GM23338 (cell line): ENCODE measurements at regions not wholly inside any gene's neighbourhood (a gene's known extent, or its start where the extent isn't known, plus 50 kb on each side); places are given as distances from the start of the nearest gene placed in this dataset.

Source experiments
- ATAC-seq: fragments of 200-7000 bp; cut with Tn5 transposase; 3 replicates; pipeline ENCODE4 v1.9.1; 2020
- DNase-seq: peaks from one replicate; pipeline ENCODE4 v3.0.0-alpha.2; 2015; ENCODE audit warnings: low spot score
- H2AFZ ChIP-seq: fragments of 200-600 bp; sonication (generic); 2 replicates; pipeline ENCODE4 v1.8.0; 2016; ENCODE audit warnings: antibody characterized with exemption, mild to moderate bottlenecking, moderate library complexity
- H3F3A ChIP-seq: fragments of 200-600 bp; sonication (generic); replicated peaks from 2 replicates; pipeline ENCODE4 v1.8.0; 2017; ENCODE audit warnings: antibody characterized with exemption, mixed run types, low read depth
- H3K27ac ChIP-seq: fragments of 200-600 bp; sonication (generic); 2 replicates; pipeline ENCODE4 v1.6.1; 2016; ENCODE audit warnings: low read depth
- H3K27me3 ChIP-seq: fragments of 200-600 bp; sonication (generic); 2 replicates; pipeline ENCODE4 v1.8.0; 2016; ENCODE audit warnings: mild to moderate bottlenecking, mixed run types, moderate library complexity; ENCODE audit not compliant: insufficient read depth
- H3K36me3 ChIP-seq: fragments of 200-600 bp; sonication (generic); 2 replicates; pipeline ENCODE4 v1.8.0; 2016; ENCODE audit warnings: mild to moderate bottlenecking; ENCODE audit not compliant: insufficient read depth
- H3K4me1 ChIP-seq: fragments of 200-600 bp; sonication (generic); 2 replicates; pipeline ENCODE4 v1.8.0; 2016; ENCODE audit warnings: mild to moderate bottlenecking, moderate library complexity; ENCODE audit not compliant: insufficient read depth
- H3K4me2 ChIP-seq: fragments of 200-600 bp; sonication (generic); 2 replicates; pipeline ENCODE4 v1.7.1; 2017; ENCODE audit warnings: mixed run types
- H3K4me3 ChIP-seq: fragments of 200-600 bp; sonication (generic); 2 replicates; pipeline ENCODE4 v1.6.1; 2016; ENCODE audit warnings: mixed run types
- H3K79me2 ChIP-seq: fragments of 200-600 bp; sonication (generic); replicated peaks from 2 replicates; pipeline ENCODE4 v1.8.0; 2017; ENCODE audit warnings: mild to moderate bottlenecking; ENCODE audit not compliant: insufficient read depth
- H3K9me2 ChIP-seq: fragments of 200-600 bp; sonication (generic); 2 replicates; pipeline ENCODE4 v1.8.0; 2017; ENCODE audit not compliant: insufficient read depth
- H4K20me1 ChIP-seq: fragments of 200-600 bp; sonication (generic); replicated peaks from 2 replicates; pipeline ENCODE4 v1.8.0; 2017; ENCODE audit warnings: mild to moderate bottlenecking; ENCODE audit not compliant: insufficient read depth
- H3K27ac Mint-ChIP-seq: 2 replicates; pipeline ENCODE4 v1.8.0; 2020; ENCODE audit warnings: inconsistent platforms, mild to moderate bottlenecking, moderate library complexity, mixed read lengths
- H3K27me3 Mint-ChIP-seq: 3 replicates; pipeline ENCODE4 v1.8.0; 2022; ENCODE audit warnings: low read depth, mild to moderate bottlenecking, moderate library complexity, mixed read lengths, inconsistent platforms; ENCODE audit not compliant: insufficient read depth, poor library complexity
- H3K36me3 Mint-ChIP-seq: 3 replicates; pipeline ENCODE4 v1.8.0; 2021; ENCODE audit warnings: low read depth, mild to moderate bottlenecking, inconsistent platforms, moderate library complexity, mixed read lengths
- H3K4me1 Mint-ChIP-seq: 3 replicates; pipeline ENCODE4 v1.8.0; 2020; ENCODE audit warnings: mild to moderate bottlenecking, inconsistent platforms, mixed read lengths
- H3K4me3 Mint-ChIP-seq: 3 replicates; pipeline ENCODE4 v1.8.0; 2021; ENCODE audit warnings: moderate library complexity, mild to moderate bottlenecking, inconsistent platforms, mixed read lengths
- H3K9me3 Mint-ChIP-seq: 3 replicates; pipeline ENCODE4 v1.8.0; 2020; ENCODE audit warnings: moderate library complexity, mild to moderate bottlenecking, inconsistent platforms, mixed read lengths
- CREB1 ChIP-seq: fragments of 250-450 bp; sonication (Bioruptor Pico); IDR thresholded peaks from 2 replicates; pipeline ENCODE4 v1.5.0; 2020; ENCODE audit warnings: low read depth, mild to moderate bottlenecking, moderate library complexity
- EZH2 ChIP-seq: fragments of 200-600 bp; sonication (generic); IDR thresholded peaks from one replicate; pipeline ENCODE4 v1.8.0; 2017; ENCODE audit warnings: antibody characterized with exemption, mild to moderate bottlenecking, low read depth; ENCODE audit not compliant: unreplicated experiment
- EZH2phosphoT487 ChIP-seq: fragments of 200-600 bp; sonication (generic); IDR thresholded peaks from one replicate; pipeline ENCODE4 v1.8.1; 2018; ENCODE audit warnings: antibody characterized with exemption; ENCODE audit not compliant: unreplicated experiment
- JUNB ChIP-seq: IDR thresholded peaks from one replicate; pipeline ENCODE4 v1.6.1; 2016; ENCODE audit warnings: antibody characterized with exemption; ENCODE audit not compliant: unreplicated experiment
- NANOG ChIP-seq: IDR thresholded peaks from 2 replicates; pipeline ENCODE4 v1.6.1; 2016; ENCODE audit warnings: antibody characterized with exemption, borderline replicate concordance
- POLR2AphosphoS5 ChIP-seq: IDR thresholded peaks from 2 replicates; pipeline ENCODE4 v1.6.1; 2016; ENCODE audit warnings: antibody characterized with exemption, low read depth
- STAT1 ChIP-seq: IDR thresholded peaks from one replicate; pipeline ENCODE4 v1.6.1; 2016; ENCODE audit warnings: antibody characterized with exemption; ENCODE audit not compliant: unreplicated experiment
- ZNF114 ChIP-seq: fragments of 250-450 bp; sonication (Bioruptor Pico); IDR thresholded peaks from 2 replicates; pipeline ENCODE4 v1.5.0; 2020; ENCODE audit warnings: mild to moderate bottlenecking, moderate library complexity
- ZNF331 ChIP-seq: fragments of 250-450 bp; sonication (Bioruptor Pico); IDR thresholded peaks from 2 replicates; pipeline ENCODE4 v1.5.0; 2020; ENCODE audit warnings: low read depth, mild to moderate bottlenecking, moderate library complexity
- TF ChIP-seq, protein P1 (sequence below), 2 experiments: fragments of 200-600 bp in 1 of 2; sonication (generic) in 1 of 2; conservative IDR thresholded peaks; 2 replicates each; pipeline versions ENCODE4 v1.5.1 to v1.6.1; 2016 to 2017; ENCODE audit warnings: antibody characterized with exemption in 2 of 2, low read depth in 2 of 2, mild to moderate bottlenecking in 2 of 2, moderate library complexity in 1 of 2
- TF ChIP-seq, protein P2 (sequence below): fragments of 250-450 bp; sonication (Bioruptor Pico); IDR thresholded peaks from 2 replicates; pipeline ENCODE4 v1.5.0; 2020; ENCODE audit warnings: mild to moderate bottlenecking, moderate library complexity
- TF ChIP-seq, protein P3 (sequence below): IDR thresholded peaks from 2 replicates; pipeline ENCODE4 v1.6.1; 2016; ENCODE audit warnings: antibody characterized with exemption
- TF ChIP-seq, protein P4 (sequence below): IDR thresholded peaks from one replicate; pipeline ENCODE4 v1.6.1; 2018; ENCODE audit warnings: antibody characterized with exemption; ENCODE audit not compliant: unreplicated experiment

DNA sequence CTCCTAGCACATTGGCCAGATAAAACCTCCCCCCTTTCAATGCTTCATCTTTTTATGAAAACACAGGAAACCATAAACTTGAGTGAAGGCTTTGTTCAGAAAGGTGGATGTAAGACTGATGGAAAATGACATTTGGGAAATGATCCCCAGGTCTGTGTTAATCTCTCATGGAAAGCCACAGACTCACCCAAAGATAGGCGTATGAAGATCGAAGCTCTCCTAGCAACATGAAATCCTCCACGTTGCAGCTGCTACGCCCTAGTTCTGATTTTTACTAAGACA is 63.4 kb upstream of the PTGR2 start:
- no peaks in the 10 kb centered on the region for H3K36me3 Mint-ChIP-seq
- H3K27me3 ChIP-seq: peaks cover 73% of the 10 kb centered on the region
- H3K4me3 ChIP-seq: peak overlapping the region; percentile 80; the same call in 1 of the 2 replicates
- peaks cover 47% of the 10 kb centered on the region for H3K4me1 Mint-ChIP-seq
- H3K27me3 Mint-ChIP-seq: peaks cover 55% of the 10 kb centered on the region
- peak overlapping the region; percentile 93; the same call in 1 of the 2 replicates for H3K4me2 ChIP-seq
- DNase-seq: no peak
- no peaks in the 10 kb centered on the region for H3K9me3 Mint-ChIP-seq
- TF ChIP-seq ZNF114 (CRISPR knock-in tag): no peak
- TF ChIP-seq CREB1 (CRISPR knock-in tag): no peak
- TF ChIP-seq, protein P1, sequence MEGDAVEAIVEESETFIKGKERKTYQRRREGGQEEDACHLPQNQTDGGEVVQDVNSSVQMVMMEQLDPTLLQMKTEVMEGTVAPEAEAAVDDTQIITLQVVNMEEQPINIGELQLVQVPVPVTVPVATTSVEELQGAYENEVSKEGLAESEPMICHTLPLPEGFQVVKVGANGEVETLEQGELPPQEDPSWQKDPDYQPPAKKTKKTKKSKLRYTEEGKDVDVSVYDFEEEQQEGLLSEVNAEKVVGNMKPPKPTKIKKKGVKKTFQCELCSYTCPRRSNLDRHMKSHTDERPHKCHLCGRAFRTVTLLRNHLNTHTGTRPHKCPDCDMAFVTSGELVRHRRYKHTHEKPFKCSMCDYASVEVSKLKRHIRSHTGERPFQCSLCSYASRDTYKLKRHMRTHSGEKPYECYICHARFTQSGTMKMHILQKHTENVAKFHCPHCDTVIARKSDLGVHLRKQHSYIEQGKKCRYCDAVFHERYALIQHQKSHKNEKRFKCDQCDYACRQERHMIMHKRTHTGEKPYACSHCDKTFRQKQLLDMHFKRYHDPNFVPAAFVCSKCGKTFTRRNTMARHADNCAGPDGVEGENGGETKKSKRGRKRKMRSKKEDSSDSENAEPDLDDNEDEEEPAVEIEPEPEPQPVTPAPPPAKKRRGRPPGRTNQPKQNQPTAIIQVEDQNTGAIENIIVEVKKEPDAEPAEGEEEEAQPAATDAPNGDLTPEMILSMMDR (conservative IDR thresholded peaks at IDR 0.05; ENCODE audit: low read depth in 2 of 2): no peak
- TF ChIP-seq EZH2phosphoT487: no peak
- TF ChIP-seq, protein P2, sequence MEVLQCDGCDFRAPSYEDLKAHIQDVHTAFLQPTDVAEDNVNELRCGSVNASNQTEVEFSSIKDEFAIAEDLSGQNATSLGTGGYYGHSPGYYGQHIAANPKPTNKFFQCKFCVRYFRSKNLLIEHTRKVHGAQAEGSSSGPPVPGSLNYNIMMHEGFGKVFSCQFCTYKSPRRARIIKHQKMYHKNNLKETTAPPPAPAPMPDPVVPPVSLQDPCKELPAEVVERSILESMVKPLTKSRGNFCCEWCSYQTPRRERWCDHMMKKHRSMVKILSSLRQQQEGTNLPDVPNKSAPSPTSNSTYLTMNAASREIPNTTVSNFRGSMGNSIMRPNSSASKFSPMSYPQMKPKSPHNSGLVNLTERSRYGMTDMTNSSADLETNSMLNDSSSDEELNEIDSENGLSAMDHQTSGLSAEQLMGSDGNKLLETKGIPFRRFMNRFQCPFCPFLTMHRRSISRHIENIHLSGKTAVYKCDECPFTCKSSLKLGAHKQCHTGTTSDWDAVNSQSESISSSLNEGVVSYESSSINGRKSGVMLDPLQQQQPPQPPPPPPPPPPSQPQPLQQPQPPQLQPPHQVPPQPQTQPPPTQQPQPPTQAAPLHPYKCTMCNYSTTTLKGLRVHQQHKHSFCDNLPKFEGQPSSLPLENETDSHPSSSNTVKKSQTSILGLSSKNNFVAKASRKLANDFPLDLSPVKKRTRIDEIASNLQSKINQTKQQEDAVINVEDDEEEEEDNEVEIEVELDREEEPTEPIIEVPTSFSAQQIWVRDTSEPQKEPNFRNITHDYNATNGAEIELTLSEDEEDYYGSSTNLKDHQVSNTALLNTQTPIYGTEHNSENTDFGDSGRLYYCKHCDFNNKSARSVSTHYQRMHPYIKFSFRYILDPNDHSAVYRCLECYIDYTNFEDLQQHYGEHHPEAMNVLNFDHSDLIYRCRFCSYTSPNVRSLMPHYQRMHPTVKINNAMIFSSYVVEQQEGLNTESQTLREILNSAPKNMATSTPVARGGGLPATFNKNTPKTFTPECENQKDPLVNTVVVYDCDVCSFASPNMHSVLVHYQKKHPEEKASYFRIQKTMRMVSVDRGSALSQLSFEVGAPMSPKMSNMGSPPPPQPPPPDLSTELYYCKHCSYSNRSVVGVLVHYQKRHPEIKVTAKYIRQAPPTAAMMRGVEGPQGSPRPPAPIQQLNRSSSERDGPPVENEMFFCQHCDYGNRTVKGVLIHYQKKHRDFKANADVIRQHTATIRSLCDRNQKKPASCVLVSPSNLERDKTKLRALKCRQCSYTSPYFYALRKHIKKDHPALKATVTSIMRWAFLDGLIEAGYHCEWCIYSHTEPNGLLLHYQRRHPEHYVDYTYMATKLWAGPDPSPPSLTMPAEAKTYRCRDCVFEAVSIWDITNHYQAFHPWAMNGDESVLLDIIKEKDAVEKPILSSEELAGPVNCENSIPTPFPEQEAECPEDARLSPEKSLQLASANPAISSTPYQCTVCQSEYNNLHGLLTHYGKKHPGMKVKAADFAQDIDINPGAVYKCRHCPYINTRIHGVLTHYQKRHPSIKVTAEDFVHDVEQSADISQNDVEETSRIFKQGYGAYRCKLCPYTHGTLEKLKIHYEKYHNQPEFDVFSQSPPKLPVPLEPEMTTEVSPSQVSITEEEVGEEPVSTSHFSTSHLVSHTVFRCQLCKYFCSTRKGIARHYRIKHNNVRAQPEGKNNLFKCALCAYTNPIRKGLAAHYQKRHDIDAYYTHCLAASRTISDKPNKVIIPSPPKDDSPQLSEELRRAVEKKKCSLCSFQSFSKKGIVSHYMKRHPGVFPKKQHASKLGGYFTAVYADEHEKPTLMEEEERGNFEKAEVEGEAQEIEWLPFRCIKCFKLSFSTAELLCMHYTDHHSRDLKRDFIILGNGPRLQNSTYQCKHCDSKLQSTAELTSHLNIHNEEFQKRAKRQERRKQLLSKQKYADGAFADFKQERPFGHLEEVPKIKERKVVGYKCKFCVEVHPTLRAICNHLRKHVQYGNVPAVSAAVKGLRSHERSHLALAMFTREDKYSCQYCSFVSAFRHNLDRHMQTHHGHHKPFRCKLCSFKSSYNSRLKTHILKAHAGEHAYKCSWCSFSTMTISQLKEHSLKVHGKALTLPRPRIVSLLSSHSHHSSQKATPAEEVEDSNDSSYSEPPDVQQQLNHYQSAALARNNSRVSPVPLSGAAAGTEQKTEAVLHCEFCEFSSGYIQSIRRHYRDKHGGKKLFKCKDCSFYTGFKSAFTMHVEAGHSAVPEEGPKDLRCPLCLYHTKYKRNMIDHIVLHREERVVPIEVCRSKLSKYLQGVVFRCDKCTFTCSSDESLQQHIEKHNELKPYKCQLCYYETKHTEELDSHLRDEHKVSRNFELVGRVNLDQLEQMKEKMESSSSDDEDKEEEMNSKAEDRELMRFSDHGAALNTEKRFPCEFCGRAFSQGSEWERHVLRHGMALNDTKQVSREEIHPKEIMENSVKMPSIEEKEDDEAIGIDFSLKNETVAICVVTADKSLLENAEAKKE (CRISPR knock-in tag): no peak
- TF ChIP-seq POLR2AphosphoS5: no peak
- TF ChIP-seq ZNF331 (CRISPR knock-in tag): no peak
- TF ChIP-seq JUNB: no peak
- TF ChIP-seq NANOG: no peak
- TF ChIP-seq STAT1: no peak
- TF ChIP-seq, protein P3, sequence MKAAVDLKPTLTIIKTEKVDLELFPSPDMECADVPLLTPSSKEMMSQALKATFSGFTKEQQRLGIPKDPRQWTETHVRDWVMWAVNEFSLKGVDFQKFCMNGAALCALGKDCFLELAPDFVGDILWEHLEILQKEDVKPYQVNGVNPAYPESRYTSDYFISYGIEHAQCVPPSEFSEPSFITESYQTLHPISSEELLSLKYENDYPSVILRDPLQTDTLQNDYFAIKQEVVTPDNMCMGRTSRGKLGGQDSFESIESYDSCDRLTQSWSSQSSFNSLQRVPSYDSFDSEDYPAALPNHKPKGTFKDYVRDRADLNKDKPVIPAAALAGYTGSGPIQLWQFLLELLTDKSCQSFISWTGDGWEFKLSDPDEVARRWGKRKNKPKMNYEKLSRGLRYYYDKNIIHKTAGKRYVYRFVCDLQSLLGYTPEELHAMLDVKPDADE: no peak
- TF ChIP-seq, protein P4, sequence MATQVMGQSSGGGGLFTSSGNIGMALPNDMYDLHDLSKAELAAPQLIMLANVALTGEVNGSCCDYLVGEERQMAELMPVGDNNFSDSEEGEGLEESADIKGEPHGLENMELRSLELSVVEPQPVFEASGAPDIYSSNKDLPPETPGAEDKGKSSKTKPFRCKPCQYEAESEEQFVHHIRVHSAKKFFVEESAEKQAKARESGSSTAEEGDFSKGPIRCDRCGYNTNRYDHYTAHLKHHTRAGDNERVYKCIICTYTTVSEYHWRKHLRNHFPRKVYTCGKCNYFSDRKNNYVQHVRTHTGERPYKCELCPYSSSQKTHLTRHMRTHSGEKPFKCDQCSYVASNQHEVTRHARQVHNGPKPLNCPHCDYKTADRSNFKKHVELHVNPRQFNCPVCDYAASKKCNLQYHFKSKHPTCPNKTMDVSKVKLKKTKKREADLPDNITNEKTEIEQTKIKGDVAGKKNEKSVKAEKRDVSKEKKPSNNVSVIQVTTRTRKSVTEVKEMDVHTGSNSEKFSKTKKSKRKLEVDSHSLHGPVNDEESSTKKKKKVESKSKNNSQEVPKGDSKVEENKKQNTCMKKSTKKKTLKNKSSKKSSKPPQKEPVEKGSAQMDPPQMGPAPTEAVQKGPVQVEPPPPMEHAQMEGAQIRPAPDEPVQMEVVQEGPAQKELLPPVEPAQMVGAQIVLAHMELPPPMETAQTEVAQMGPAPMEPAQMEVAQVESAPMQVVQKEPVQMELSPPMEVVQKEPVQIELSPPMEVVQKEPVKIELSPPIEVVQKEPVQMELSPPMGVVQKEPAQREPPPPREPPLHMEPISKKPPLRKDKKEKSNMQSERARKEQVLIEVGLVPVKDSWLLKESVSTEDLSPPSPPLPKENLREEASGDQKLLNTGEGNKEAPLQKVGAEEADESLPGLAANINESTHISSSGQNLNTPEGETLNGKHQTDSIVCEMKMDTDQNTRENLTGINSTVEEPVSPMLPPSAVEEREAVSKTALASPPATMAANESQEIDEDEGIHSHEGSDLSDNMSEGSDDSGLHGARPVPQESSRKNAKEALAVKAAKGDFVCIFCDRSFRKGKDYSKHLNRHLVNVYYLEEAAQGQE: no peak
- no peak for TF ChIP-seq EZH2
- H3K4me1 ChIP-seq: peaks cover 32% of the 10 kb centered on the region
- peaks cover 8% of the 10 kb centered on the region; the same call in 1 of the 2 replicates for H4K20me1 ChIP-seq
- no peaks in the 10 kb centered on the region for H3K79me2 ChIP-seq
- no peaks in the 10 kb centered on the region for H3K36me3 ChIP-seq
- no peak overlapping the region for H3K27ac Mint-ChIP-seq
- H3F3A ChIP-seq: 0 out of 2 replicates have a peak, but pooled peaks cover 3% of the 10 kb centered on the region
- no peak overlapping the region for H2AFZ ChIP-seq
- ATAC-seq: no peak
- H3K4me3 Mint-ChIP-seq: 0 out of 3 replicates have a peak overlapping the region, but pooled peaks have one; percentile 88
- no peaks in the 10 kb centered on the region for H3K9me2 ChIP-seq
- no peak overlapping the region for H3K27ac ChIP-seq
